Lower leg skin (tissue), 3 donors: ENCODE measurements at regions not wholly inside any gene's neighbourhood (a gene's known extent, or its start where the extent isn't known, plus 50 kb on each side); places are given as distances from the start of the nearest gene placed in this dataset.

Experiments
- CTCF ChIP-seq, 3 donors: fragments of 450-650 bp; IDR thresholded peaks; one replicate each; pipeline ENCODE4 v1.5.1; 2016; ENCODE audit warnings: antibody characterized with exemption in 3 of 3, mild to moderate bottlenecking in 3 of 3, moderate library complexity in 2 of 3
- POLR2A ChIP-seq, 2 donors: fragments of 450-650 bp; IDR thresholded peaks; one replicate each; pipeline ENCODE4 v1.6.1; 2016 to 2017; ENCODE audit warnings: antibody characterized with exemption in 2 of 2, mild to moderate bottlenecking in 1 of 2, moderate library complexity in 1 of 2

- no peak for TF ChIP-seq CTCF (IDR thresholded peaks at IDR 0.05)
- TF ChIP-seq POLR2A (IDR thresholded peaks at IDR 0.05): no peak
These were observed 441.9 kb upstream of the ADAMTS5 start for GRCh38 chr21:27408826-27409225.
